ENCODE measurements at regions not wholly inside any gene's neighbourhood (a gene's known extent, or its start where the extent isn't known, plus 50 kb on each side); places are given as distances from the start of the nearest gene placed in this dataset.

DNA sequence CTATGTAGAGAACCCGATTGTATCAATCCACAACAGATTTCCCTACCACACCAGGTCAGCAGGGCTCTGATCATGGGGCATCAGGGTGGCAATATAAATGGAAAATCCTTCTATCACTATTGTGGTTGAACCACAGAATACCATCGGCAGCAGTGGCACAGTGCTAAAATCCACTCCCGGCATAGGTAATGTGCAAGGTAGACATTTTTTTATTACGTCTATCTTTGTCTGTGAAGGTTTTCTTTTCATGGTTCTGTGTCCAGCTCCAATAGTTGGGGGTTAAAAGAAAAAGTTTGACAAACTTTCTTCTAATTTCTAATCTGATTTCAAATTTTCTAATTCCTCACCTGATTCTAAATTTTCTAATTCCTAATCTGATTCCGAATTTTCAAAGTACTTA, 302.7 kb upstream of the PREP start:
- TF ChIP-seq, protein P1, sequence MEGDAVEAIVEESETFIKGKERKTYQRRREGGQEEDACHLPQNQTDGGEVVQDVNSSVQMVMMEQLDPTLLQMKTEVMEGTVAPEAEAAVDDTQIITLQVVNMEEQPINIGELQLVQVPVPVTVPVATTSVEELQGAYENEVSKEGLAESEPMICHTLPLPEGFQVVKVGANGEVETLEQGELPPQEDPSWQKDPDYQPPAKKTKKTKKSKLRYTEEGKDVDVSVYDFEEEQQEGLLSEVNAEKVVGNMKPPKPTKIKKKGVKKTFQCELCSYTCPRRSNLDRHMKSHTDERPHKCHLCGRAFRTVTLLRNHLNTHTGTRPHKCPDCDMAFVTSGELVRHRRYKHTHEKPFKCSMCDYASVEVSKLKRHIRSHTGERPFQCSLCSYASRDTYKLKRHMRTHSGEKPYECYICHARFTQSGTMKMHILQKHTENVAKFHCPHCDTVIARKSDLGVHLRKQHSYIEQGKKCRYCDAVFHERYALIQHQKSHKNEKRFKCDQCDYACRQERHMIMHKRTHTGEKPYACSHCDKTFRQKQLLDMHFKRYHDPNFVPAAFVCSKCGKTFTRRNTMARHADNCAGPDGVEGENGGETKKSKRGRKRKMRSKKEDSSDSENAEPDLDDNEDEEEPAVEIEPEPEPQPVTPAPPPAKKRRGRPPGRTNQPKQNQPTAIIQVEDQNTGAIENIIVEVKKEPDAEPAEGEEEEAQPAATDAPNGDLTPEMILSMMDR (IDR thresholded peaks at IDR 0.05): no peak
- TF ChIP-seq JUND (IDR thresholded peaks at IDR 0.05) (no peak), POLR2AphosphoS5 (IDR thresholded peaks at IDR 0.05; ENCODE audit: low read depth, low read length) (no peak), FOXJ3 (CRISPR knock-in tag; IDR thresholded peaks at IDR 0.05) (no peak), TCF12 (IDR thresholded peaks at IDR 0.05) (no peak), SIN3A (IDR thresholded peaks at IDR 0.05; ENCODE audit: borderline replicate concordance, low read depth, low read length) (no peak), NFIC (IDR thresholded peaks at IDR 0.05; ENCODE audit: borderline replicate concordance) (no peak), YY1 (IDR thresholded peaks at IDR 0.05; ENCODE audit: low read depth) (no peak), SMC3 (IDR thresholded peaks at IDR 0.05; ENCODE audit: low read depth, low read length) (no peak), GATA2 (CRISPR knock-in tag; IDR thresholded peaks at IDR 0.05) (no peak), EP300 (IDR thresholded peaks at IDR 0.05; ENCODE audit: borderline replicate concordance in 1 of 2, low read depth in 1 of 2, low read length in 1 of 2) (no peak), TAF1 (IDR thresholded peaks at IDR 0.05; ENCODE audit: borderline replicate concordance, low read depth, low read length) (no peak)
- TF ChIP-seq, protein P2, sequence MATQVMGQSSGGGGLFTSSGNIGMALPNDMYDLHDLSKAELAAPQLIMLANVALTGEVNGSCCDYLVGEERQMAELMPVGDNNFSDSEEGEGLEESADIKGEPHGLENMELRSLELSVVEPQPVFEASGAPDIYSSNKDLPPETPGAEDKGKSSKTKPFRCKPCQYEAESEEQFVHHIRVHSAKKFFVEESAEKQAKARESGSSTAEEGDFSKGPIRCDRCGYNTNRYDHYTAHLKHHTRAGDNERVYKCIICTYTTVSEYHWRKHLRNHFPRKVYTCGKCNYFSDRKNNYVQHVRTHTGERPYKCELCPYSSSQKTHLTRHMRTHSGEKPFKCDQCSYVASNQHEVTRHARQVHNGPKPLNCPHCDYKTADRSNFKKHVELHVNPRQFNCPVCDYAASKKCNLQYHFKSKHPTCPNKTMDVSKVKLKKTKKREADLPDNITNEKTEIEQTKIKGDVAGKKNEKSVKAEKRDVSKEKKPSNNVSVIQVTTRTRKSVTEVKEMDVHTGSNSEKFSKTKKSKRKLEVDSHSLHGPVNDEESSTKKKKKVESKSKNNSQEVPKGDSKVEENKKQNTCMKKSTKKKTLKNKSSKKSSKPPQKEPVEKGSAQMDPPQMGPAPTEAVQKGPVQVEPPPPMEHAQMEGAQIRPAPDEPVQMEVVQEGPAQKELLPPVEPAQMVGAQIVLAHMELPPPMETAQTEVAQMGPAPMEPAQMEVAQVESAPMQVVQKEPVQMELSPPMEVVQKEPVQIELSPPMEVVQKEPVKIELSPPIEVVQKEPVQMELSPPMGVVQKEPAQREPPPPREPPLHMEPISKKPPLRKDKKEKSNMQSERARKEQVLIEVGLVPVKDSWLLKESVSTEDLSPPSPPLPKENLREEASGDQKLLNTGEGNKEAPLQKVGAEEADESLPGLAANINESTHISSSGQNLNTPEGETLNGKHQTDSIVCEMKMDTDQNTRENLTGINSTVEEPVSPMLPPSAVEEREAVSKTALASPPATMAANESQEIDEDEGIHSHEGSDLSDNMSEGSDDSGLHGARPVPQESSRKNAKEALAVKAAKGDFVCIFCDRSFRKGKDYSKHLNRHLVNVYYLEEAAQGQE (IDR thresholded peaks at IDR 0.05; ENCODE audit: low read depth, low read length): no peak
- TF ChIP-seq, protein P3, sequence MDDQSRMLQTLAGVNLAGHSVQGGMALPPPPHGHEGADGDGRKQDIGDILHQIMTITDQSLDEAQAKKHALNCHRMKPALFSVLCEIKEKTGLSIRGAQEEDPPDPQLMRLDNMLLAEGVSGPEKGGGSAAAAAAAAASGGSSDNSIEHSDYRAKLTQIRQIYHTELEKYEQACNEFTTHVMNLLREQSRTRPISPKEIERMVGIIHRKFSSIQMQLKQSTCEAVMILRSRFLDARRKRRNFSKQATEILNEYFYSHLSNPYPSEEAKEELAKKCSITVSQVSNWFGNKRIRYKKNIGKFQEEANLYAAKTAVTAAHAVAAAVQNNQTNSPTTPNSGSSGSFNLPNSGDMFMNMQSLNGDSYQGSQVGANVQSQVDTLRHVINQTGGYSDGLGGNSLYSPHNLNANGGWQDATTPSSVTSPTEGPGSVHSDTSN (IDR thresholded peaks at IDR 0.05): no peak
